GM18517 (cell line): ENCODE measurements at regions not wholly inside any gene's neighbourhood (a gene's known extent, or its start where the extent isn't known, plus 50 kb on each side); places are given as distances from the start of the nearest gene placed in this dataset.

ENCODE experiments used
- ATAC-seq: cut with Tn5 transposase; IDR thresholded peaks from one replicate; pipeline ENCODE4 v1.9.1; 2021; ENCODE audit warnings: mild to moderate bottlenecking, moderate library complexity; ENCODE audit not compliant: unreplicated experiment

DNA sequence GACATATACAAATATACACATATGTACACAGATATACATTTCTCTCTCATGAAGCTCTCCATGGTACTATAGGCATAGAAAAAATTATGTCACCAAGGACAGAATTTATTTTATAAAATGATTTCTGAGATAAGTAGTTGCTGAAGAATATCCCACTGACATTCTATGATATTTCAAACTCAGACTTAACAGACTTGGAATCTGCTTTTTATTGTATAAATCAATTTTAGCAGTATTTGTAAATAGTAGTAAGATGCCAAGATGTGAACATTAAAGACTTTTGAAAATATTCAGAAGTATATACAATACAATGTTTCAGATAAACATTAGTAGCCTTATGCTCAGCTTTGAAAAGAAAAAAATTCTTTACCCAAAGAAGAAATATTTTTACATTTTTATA, 107.4 kb upstream of the ARGLU1 start:
- no peak for ATAC-seq

DNA sequence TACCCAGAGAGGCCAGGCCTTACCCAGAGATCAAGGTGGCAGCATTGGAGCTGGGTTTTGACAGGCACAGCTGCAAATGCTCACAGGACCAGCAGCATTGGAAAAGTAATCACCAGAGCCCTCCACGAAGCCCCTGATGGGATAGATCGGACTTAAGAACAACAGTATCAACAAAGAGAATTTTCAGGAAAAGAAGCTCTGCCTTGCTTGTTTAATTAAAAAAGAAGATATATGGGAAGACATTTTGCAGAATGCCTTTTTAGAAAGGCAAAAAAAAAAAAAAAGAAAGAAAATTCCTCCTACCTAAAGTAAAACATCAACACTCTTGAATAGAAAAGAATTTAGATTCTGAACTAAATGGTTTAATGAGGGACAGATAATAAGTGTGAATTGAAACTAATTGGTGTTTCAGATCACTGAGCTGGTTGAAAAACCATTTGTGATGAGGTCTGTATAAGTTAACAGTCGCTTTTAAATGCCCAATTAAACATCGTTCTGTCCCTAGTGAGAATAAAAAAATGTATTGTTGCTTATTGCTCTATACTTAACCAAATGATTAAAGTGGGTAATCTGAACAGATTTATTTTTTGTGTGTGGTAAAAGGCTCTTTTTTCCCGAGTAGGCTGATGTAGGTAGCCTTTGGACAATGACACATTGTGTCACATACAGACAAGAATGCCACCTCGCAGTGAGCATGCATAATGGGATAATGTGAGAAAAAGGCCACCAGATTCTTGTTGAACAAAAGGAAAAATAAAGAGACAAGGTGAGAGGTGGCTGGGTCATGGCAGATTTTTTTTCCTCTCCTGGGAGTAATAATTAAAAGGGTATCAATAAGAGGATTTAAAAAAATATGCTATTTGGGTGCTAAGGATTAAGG, 93.0 kb upstream of the ARGLU1 start:
- ATAC-seq: no peak

DNA sequence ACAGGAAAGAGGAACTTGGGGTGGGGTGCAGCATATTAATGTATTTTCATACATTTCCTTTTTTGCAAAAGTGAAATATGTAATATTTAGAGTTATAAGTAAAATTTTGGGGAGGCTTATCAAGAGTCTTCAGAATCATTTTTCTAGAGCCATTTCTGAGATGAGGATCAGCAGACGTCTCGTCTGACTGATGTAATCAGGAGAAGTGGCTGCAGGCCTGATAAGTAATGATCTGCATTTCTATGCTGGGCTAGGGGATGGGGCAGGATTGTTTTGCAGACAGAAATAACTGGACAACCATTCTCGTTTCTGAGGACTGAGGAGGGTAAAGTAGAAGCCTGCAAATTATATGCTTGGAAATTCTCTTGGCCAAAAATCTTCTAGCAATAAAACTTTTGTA, 89.2 kb upstream of the ARGLU1 start:
- no peak for ATAC-seq

DNA sequence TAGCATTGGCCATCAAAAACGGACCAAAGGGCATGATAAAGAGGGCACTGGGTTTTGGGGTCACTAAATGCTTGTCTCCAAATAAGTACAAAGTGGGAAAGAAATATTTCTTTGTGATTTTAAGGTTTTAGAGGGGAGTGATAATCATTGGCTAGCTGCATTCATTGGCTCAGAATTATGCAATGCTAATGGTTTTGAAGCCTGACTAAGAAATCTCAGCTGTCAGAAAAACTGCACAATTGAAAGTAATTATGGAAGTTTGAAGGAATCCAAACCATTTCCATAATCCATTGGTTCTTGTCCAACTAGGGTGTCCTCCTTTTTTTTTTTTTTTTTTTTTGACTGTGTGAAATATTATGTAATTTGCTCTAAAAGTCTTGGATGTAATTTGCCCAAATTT, 88.2 kb upstream of the ARGLU1 start:
- no peak for ATAC-seq

DNA sequence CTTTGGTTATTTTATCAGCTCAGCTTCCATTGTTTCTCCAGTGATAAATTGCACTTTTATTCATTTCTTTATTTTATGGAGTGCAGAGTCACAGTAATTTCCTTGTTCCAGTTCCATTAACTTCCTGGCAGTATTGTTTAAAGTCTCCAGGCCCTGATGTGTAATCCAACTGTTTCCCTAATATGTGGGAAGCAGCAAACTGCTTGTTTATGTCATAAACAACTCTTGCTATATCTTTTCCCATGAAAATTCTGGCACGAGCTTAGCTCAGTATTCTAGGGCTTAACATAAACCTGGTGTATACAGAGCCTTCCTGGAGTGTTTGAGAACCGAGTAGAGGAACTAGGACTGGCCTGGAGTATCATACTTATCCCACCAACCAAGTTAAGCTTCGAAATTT, 83.5 kb upstream of the ARGLU1 start:
- no peak for ATAC-seq

DNA sequence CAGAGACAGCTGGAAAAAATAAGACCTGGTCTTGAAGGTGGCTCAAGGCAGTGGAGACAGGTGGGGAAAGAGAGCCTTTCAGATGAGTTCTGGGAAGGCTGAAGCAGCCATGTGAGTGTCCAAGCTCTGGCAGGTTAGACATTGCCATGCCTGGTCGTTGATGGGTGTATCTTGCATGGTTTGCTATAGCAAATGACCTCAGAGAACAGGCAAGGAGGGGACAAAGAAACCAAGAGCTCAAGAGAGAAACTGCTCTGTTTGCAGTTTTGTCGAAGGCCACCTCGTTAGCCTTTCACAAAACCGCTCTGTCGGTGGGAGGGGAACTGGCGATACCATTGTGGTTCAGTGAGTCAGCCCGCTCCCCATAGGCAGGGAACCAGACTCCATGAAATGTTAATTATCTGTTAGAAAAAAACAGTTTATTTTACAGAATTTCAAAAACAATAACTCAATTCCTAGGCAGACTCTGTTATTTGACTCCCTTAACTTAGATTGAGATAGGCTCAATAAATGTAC, 82.8 kb upstream of the ARGLU1 start:
- ATAC-seq: no peak

DNA sequence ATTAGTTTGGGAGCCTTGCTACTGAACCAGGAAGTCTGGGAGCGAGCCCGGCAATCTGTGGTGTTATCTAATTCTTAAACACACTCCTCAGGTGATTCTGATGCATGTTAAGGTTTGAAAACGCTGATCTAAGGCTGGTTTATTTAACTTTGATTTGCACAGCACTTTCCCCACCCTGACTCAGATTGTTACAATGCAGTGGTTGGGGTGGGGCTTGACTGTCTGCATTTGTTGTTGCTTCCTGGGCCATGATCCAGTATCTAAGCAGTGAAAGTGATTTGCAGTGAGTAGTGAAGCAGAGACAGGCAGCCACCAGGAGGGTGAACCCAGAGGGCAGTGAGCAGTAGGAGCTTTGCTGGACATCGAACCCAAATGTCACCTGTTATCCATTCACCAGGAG, 81.6 kb upstream of the ARGLU1 start:
- ATAC-seq: no peak

DNA sequence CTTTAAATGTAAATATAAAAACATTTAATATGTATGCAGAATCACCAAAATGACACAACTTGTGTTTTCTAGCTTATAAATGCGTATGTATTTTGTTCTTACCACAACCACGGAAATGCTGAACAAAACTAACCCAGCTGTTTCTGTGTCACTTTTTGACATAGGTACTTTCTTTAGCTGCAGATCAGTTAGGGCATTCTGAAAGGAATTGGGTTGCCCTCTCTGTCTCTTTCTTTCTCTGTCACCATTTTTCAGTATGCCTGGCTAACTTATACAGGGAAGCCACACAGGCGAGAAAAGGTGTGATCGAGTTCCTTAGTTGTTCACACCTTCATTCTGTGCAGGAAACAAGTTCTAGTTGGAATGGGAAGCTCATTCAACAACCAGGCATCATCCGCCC, 72.6 kb upstream of the ARGLU1 start:
- ATAC-seq: no peak

DNA sequence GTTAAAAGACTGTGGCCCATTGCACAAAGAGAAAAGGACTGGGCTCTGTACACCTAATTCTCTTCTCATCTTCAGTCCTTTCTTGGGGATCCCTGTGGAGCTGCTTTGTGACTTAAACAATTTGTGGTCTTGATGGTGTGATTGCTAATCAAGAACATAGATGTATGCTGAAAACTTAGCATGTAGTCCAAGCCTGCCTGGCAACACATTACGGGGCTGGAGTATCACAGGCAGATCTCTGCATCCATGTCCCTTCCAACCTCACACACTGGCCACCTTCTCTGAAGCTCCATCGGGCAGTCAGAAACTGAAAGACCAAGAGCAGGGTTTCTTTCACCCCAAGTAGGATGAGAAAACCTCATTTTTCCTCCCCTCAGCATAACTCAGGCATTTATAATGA, 69.6 kb upstream of the ARGLU1 start:
- no peak for ATAC-seq

DNA sequence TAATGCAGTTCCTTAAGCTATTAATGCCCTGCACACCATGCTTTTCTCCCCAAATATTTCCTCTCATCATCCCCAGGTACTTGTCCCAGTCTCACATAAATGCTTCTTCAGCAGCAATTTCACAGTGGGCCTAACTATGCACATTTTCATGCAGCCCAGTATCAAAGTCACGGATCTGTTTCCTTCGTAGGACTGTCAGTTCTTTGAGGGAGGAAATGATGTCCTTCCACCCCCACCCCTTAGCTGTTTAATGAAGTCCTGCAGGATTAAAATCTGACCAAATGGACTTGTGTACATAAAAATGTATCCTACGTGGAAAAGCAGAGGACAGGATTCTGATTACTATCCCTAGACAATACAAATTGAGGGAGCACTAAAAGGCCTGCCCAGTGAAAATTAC, 68.6 kb upstream of the ARGLU1 start:
- no peak for ATAC-seq

DNA sequence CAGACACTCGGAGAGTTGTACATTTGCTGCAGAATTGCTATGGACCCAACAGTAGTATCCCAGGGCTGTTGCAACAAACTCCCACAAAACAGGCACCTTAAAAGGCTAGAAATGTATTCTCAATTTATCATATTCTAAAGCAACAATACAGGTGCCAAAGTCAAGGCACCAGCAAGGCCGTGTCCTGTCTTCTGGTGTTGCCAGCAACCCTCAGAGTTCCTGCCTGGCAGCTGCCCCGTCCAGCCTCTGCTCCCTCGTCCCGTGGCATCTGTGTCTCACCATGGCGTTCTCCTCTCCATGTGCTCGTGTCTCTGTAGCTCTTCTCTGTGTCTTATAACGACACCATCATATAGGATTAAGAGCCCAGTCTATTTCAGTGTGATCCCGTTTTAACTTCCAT, 67.7 kb upstream of the ARGLU1 start:
- ATAC-seq: no peak

DNA sequence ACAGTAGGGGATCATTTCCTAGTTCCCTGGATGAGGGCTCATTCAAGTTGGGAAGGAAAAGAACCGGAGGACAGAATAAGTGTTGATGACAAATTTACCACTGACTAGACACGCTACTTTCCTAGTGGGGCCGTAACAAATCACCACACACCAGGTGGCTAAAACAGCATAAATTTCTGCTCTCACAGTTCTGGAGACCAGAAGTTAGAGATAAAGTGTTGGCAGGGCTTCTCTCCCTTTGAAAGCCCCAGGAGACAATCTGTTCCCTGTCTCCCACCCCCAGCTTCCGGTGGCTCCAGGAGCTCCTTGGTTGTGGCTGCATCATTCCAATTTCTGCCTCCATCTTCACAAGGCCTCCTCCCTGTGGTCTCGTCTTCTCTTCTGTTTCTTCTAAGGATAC, 65.4 kb upstream of the ARGLU1 start:
- no peak for ATAC-seq

DNA sequence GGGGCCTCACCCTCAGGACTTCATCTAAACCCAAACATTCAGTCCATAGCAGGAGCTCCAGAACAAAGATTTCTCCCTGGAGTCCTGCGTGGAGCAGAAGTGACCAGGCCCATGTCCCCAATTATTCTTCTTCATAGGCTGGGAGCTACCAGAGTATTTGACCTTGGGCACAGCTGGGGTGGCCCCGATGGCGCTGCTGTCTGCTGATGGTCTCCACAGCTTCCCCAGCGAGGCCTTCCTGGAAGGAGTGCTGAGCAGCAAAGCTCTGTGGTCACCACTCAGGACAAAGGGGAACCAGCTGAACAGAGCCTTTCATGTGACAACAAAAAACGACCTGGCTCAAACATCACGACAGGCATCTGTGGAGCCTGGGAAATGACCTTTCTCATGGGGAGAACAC, 62.7 kb upstream of the ARGLU1 start:
- no peak for ATAC-seq

DNA sequence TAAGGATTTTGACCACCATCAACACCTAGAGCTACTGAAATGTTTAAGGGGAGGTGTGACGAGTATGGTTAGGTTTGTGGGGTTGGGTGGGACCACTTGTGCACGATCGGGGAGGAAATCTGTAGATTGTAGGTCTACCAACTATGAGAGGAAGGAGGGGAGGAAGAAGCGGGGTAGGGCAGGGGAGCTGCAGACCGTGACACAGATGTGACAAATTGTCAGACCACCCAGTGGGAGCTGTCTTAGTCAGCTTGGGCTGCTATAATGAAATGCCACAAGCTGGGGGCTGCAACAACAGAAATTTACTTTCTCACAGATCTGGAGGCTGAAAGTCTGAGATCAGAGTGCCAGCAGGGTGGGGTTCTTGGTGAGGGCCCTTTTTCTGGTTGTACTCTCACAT, 62.2 kb upstream of the ARGLU1 start:
- ATAC-seq: no peak

DNA sequence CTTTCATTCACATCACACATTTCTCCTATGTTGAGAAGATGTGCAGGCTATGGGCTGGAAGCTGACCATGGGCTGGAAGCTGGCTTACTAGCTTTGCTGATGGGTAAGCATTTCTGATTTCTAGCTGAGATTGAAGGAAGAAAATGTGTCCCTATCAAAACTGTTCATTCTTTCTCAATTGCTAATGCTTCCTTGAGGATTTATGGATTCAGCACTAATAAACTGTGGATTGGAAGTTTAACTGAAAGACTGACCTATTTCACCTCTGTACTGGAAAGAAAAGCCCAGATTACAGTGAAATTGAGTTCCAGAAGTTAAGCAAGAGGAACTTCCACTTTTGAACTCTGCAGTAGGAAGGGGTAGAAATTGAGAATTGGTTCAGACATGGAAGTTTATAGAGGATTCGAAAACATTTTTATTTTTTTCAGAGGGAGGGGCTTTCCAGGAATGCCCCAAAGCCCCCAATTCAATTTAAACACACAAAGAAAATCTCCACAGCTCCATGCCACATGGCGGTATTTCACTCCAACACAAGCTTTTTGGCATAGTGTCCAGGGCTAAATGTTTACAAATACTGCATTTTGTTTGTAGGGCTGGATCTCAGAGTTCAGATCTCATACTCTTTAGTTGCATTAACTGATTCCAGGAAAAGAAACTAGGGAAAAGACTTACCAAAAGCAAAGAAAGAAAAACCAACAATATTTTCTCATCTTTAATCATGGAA, 61.2 kb upstream of the ARGLU1 start:
- ATAC-seq: no peak

DNA sequence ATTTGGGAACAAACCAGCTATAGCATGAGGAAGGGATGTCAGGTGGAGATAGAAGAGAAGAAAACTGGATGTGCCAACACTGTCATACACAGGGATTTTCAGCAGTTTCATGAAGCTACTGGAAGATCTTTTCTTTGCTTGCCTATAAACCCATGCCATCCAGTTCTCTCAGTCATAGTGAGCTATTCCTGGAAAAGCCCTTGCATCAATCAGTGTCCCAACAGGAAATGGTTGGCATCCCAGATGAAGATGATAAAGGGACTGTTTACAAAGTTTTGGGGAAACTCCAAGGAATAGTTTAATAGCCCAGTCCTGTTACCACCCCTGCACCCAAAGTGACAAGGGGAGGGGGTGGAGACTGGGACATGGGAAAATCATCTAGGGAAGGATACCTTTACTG, 58.5 kb upstream of the ARGLU1 start:
- ATAC-seq: no peak

DNA sequence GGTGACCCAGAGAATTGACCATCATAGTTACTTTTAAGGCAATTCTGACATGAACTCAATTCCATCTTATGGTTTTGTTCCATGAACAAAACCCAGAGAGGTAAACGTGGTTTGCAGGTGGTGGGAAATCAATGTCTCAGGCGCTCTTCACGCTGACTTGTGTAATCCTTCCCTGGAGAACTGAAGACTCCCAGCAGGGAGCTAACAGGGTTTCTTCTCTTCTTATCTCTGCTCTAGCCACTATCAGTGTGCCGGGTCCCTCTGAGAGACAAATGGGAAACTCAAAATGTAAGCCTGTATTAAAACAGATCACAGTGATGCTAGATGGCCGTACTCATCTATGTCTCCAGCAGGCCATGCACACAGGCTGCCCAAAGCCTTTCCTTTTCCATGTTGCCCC, 57.6 kb upstream of the ARGLU1 start:
- no peak for ATAC-seq

DNA sequence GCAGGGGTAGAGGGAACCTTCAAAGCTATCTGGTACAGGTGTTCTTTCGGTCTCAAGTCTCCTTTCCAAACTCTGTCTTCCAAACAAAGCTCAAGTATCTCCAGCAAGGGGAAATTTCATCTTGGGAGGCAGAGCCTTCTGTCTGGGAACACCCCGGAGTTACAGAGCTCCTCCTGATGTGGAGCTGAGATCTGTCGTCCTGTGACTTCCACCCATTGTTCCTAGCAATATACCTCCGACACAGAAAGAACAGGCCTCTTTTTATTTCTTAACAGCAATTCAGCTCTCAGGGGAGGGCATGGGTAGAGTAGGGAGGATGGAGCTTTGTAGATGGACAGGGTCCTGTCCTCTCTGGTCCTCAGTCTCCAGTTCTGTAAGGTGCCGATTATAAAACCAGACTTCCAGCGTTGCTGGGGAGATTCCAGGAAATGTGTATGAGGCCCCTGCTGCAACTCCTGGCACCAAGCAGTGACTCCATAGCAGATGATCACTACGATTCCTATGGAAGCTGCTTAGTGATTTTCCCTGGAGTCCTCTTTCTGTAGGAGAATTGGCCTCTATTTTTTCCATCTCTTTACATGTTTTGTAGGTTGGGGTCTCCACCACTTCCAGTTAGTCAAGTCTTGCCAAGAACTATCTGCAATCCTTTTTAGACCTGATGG, 56.0 kb upstream of the ARGLU1 start:
- ATAC-seq: no peak

DNA sequence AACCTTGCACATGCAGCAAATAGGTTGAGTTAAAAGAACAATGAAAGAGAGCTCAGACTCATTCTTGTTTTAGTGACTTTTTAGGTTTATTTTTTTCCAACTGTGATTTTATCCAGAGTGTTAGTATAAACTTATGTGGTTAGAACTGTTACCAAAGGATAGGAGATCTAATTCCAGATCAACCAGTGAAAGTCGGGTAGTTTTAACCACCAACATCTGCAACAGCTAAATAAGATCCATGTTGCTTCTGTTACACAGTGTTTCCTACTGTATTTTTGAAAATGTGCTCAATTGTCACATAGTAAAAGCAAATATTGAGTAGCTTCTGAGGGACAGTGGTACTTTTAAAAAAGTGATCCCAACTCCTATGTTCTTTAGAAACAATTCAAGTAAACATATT, 53.9 kb upstream of the ARGLU1 start:
- ATAC-seq: no peak

DNA sequence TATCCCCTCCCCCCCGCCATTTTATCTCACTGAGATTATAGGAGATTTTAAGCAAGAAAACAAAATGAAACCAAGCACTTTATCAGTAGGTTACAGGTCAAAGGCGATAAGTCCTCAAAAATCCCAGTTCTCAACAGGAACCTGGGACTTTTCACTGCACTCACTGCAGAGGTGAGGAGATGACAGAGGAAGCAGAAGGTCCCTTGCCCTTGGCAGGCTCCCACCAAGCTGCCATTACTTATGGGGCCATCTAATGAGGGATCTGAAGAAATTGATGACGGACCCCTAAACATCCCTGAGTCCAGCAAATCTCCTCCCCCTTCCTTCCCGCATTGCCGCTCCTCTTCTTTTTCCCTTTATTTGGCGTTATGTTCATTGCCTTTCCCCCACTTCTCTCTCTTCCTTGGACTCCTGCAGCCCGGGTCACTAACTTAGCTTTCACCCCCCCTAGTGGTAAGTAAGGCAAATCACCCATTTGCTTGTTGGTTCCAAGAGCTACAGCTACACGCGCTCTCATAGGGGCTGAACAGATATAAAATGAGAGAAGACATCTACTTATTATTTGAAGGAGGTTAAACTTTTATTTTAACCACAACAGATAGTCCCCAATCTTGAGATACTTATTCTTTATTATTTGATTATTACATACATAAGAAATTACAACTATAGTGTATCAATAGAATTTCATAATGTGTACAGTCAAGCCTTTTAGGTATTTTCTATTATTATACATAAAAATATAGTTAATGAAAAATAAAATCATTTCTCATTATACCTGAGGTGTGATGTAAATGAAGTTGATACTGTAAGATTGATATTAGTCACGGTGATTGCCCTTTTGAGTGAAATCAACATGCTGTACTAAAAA, 52.0 kb upstream of the ARGLU1 start:
- ATAC-seq: peak; percentile 95
